Immature natural killer cell (primary cell): ENCODE measurements at regions not wholly inside any gene's neighbourhood (a gene's known extent, or its start where the extent isn't known, plus 50 kb on each side); places are given as distances from the start of the nearest gene placed in this dataset.
"Not testable (repeated sequence)": the region's sequence is repeated elsewhere in the genome, so short reads cannot be mapped to it uniquely, and the experiment has no call there.

Experiments
- DNase-seq, 3 donors: peaks; one replicate each; pipeline ENCODE4 v3.0.0; 2022; ENCODE audit warnings: mixed read lengths in 1 of 3
- H3K27ac Mint-ChIP-seq, 6 donors: one replicate each; pipeline ENCODE4 v1.8.0; 2020; ENCODE audit warnings: mixed read lengths in 6 of 6, mild to moderate bottlenecking in 5 of 6, inconsistent platforms in 4 of 6, moderate library complexity in 3 of 6
- H3K27me3 Mint-ChIP-seq, 3 donors: one replicate each; pipeline ENCODE4 v1.8.0; 2020 to 2021; ENCODE audit warnings: low read depth in 3 of 3, mild to moderate bottlenecking in 3 of 3, mixed read lengths in 3 of 3, moderate library complexity in 3 of 3, inconsistent platforms in 1 of 3
- H3K36me3 Mint-ChIP-seq, 3 donors: one replicate each; pipeline ENCODE4 v1.8.0; 2020; ENCODE audit warnings: mixed read lengths in 3 of 3, inconsistent platforms in 2 of 3, mild to moderate bottlenecking in 2 of 3
- H3K4me1 Mint-ChIP-seq, 2 donors: one replicate each; pipeline ENCODE4 v1.8.0; 2020; ENCODE audit warnings: inconsistent platforms in 2 of 2, mild to moderate bottlenecking in 2 of 2, mixed read lengths in 2 of 2, moderate library complexity in 1 of 2
- H3K4me3 Mint-ChIP-seq, 5 donors: one replicate each; pipeline ENCODE4 v1.8.0; 2020; ENCODE audit warnings: mild to moderate bottlenecking in 5 of 5, mixed read lengths in 5 of 5, inconsistent platforms in 3 of 5, moderate library complexity in 3 of 5
- H3K9me3 Mint-ChIP-seq, 6 donors: one replicate each; pipeline ENCODE4 v1.8.0; 2020; ENCODE audit warnings: mild to moderate bottlenecking in 6 of 6, mixed read lengths in 6 of 6, inconsistent platforms in 4 of 6, moderate library complexity in 3 of 6

- Mint-ChIP-seq H3K27me3 (peaks cover 2 to 3% (median 3%) of the 10 kb centered on the region in 3 donors), H3K27ac (no peak overlapping the region), H3K4me3 (no peak overlapping the region), H3K4me1 (no peaks in the 10 kb centered on the region), H3K36me3 (no peaks in the 10 kb centered on the region), H3K9me3 (no peaks in the 10 kb centered on the region)
- no peak for DNase-seq
These were observed 185.8 kb upstream of the IRX4 start for GRCh38 chr5:2068531-2068930.

- Mint-ChIP-seq H3K36me3 (no peaks in the 10 kb centered on the region), H3K4me3 (no peak overlapping the region), H3K27me3 (peaks cover 2 to 9% (median 3%) of the 10 kb centered on the region in 3 donors), H3K9me3 (no peaks in the 10 kb centered on the region), H3K4me1 (no peaks in the 10 kb centered on the region), H3K27ac (no peak overlapping the region)
- DNase-seq, result no peak
These were observed 183.6 kb upstream of the IRX4 start for GRCh38 chr5:2066373-2066772.

- not testable (repeated sequence) for H3K36me3 Mint-ChIP-seq, DNase-seq, H3K27me3 Mint-ChIP-seq, H3K4me3 Mint-ChIP-seq, H3K27ac Mint-ChIP-seq, H3K4me1 Mint-ChIP-seq, H3K9me3 Mint-ChIP-seq
These were observed 180.7 kb upstream of the IRX4 start for GRCh38 chr5:2063380-2063779.

DNA sequence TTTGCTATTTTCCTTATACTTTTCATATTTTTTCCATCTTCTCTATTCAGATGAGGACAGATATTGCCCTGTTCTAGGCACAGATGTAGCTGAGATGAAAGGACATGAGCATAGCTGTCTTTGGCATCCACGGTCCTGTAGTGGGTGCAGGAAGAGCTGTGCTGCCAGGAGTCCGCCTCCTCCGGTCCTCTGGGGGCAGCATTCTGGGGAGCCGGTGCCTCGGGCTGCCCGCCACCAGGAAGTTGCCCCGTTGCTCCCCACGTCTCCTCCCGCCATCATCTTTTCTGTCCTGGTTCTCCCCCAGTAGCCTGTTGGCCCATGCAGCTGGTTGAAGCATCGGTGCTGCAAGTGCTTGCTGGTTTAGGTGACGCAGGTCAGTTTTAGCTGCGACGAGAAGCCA is 170.0 kb upstream of the IRX4 start:
- H3K27ac Mint-ChIP-seq, result no peak overlapping the region
- H3K36me3 Mint-ChIP-seq, result no peaks in the 10 kb centered on the region
- H3K27me3 Mint-ChIP-seq, result peaks cover 0 to 5% (median 0%) of the 10 kb centered on the region in 3 donors
- no peak overlapping the region for H3K4me3 Mint-ChIP-seq
- H3K9me3 Mint-ChIP-seq, result peaks cover 0 to 1% (median 0%) of the 10 kb centered on the region in 6 donors
- DNase-seq, result no peak
- no peaks in the 10 kb centered on the region for H3K4me1 Mint-ChIP-seq

- Mint-ChIP-seq H3K9me3 (peaks cover 0 to 5% (median under 1%) of the 10 kb centered on the region in 6 donors), H3K27ac (no peak overlapping the region), H3K4me3 (no peak overlapping the region), H3K36me3 (no peaks in the 10 kb centered on the region), H3K4me1 (no peaks in the 10 kb centered on the region), H3K27me3 (peaks cover 0 to 16% (median 0%) of the 10 kb centered on the region in 3 donors)
- no peak for DNase-seq
These were observed 167.2 kb upstream of the IRX4 start for GRCh38 chr5:2049876-2050275.

- Mint-ChIP-seq H3K4me1 (no peaks in the 10 kb centered on the region), H3K36me3 (no peaks in the 10 kb centered on the region), H3K4me3 (no peak overlapping the region), H3K27me3 (peaks cover 0 to 22% (median 3%) of the 10 kb centered on the region in 3 donors), H3K9me3 (peaks cover 0 to 5% (median 2%) of the 10 kb centered on the region in 6 donors), H3K27ac (no peak overlapping the region)
- DNase-seq, result no peak
These were observed 165.9 kb upstream of the IRX4 start for GRCh38 chr5:2048664-2049063.

- Mint-ChIP-seq H3K27me3 (peaks cover 0 to 22% (median 3%) of the 10 kb centered on the region in 3 donors), H3K9me3 (peaks cover 0 to 5% (median 2%) of the 10 kb centered on the region in 6 donors), H3K4me1 (no peaks in the 10 kb centered on the region), H3K27ac (no peak overlapping the region), H3K4me3 (no peak overlapping the region), H3K36me3 (no peaks in the 10 kb centered on the region)
- no peak for DNase-seq
These were observed 164.7 kb upstream of the IRX4 start for GRCh38 chr5:2047341-2047927.

- Mint-ChIP-seq H3K36me3 (no peaks in the 10 kb centered on the region), H3K27ac (no peak overlapping the region), H3K4me1 (no peaks in the 10 kb centered on the region)
These were observed 161.3 kb upstream of the IRX4 start for GRCh38 chr5:2044041-2044440.

GRCh38 chr5:2039180-2039531 is 156.4 kb upstream of the IRX4 start:
- no peak overlapping the region for H3K27ac Mint-ChIP-seq

More at GRCh38 chr5:2044041-2044440, 161.3 kb upstream of the IRX4 start:
- Mint-ChIP-seq H3K4me3 (no peak overlapping the region), H3K27me3 (peaks cover 3 to 20% (median 4%) of the 10 kb centered on the region in 3 donors), H3K9me3 (peaks cover 0 to 5% (median 2%) of the 10 kb centered on the region in 6 donors)
- no peak for DNase-seq

GRCh38 chr5:2038321-2039179 is 155.8 kb upstream of the IRX4 start:
- Mint-ChIP-seq H3K9me3 (peaks cover 0 to 1% (median 0%) of the 10 kb centered on the region in 6 donors), H3K4me3 (peak overlapping the region; percentile 40 to 58 (median 51)), H3K27ac (no peak overlapping the region), H3K27me3 (peaks cover 4 to 10% (median 9%) of the 10 kb centered on the region in 3 donors), H3K36me3 (no peaks in the 10 kb centered on the region), H3K4me1 (no peaks in the 10 kb centered on the region)
- DNase-seq, result peak; percentile 42 to 61 (median 61)

More at GRCh38 chr5:2039180-2039531, 156.4 kb upstream of the IRX4 start:
- H3K4me1 Mint-ChIP-seq, result no peaks in the 10 kb centered on the region
- H3K4me3 Mint-ChIP-seq, result peak overlapping the region in 4 of 5 donors; percentile 21 to 56 (median 46)
- DNase-seq, result no peak
- H3K27me3 Mint-ChIP-seq, result peaks cover 7 to 13% (median 10%) of the 10 kb centered on the region in 3 donors
- H3K36me3 Mint-ChIP-seq, result no peaks in the 10 kb centered on the region
- H3K9me3 Mint-ChIP-seq, result peaks cover 0 to 3% (median 0%) of the 10 kb centered on the region in 6 donors

DNA sequence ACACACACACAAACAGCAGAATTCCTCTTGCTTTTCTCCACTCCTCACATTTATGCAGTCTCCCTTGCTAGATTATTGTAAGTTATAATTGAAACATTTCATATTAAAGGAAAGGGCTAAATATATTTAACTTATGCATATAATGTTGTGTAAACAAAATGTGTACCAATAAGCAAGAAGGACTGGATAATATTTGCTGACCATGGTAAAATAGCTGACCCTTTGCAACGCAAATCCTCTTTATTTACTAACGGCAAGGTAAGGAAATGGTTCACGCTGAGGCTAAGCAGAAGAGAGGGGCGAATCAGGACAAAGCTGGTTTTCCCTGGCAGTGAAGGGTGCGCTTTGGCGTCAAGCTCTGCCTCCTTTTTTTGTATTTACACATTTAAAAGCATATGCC is 154.2 kb upstream of the IRX4 start:
- H3K27me3 Mint-ChIP-seq, result peaks cover 6 to 10% (median 10%) of the 10 kb centered on the region in 3 donors
- H3K36me3 Mint-ChIP-seq, result no peaks in the 10 kb centered on the region
- H3K4me1 Mint-ChIP-seq, result no peaks in the 10 kb centered on the region
- H3K9me3 Mint-ChIP-seq, result peaks cover 0 to 1% (median 0%) of the 10 kb centered on the region in 6 donors
- no peak for DNase-seq
- no peak overlapping the region for H3K27ac Mint-ChIP-seq
- peak overlapping the region in 1 of 5 donors; percentile 18 for H3K4me3 Mint-ChIP-seq

DNA sequence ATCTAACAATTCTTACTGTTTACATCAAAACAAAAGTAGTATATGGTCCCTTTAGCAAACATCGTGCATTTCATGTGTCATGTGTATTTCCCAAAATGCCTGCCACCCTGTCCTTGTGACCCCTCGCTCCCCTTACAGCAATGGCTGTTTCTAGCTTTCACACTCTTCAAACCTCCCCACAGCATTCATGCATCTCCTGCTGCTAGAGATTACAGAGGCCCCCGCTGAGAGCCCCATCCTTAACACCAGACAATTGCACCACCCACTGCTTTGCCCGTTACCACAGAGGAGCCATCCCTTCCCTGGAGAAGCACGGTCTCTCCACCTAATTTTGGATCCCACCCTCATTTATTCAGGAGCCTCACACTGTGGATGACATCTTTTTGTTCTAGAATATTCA is 149.7 kb upstream of the IRX4 start:
- Mint-ChIP-seq H3K4me3 (no peak overlapping the region), H3K27me3 (peaks cover 3 to 10% (median 9%) of the 10 kb centered on the region in 3 donors)

DNA sequence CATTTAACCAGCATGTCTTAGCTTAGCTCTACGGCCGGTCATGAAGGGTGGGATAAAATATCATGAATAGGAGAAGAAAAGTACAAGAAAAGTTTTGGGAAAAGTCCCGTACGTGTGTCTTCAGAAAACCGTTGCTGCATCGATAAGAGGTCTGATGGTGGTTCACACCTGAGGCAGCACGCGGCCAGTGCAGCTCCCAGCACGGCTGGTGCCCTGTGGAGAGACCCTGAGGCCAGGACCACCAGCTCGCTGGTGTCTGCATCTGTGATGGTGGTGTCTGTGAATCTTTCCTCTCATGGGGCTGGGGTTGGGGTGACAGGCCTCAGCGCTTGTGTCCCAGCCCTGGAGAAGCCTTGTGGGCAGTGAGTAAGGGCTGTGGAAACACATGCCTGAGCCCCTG is 148.9 kb upstream of the IRX4 start:
- Mint-ChIP-seq H3K4me1 (no peaks in the 10 kb centered on the region), H3K27me3 (peaks cover 0 to 9% (median 6%) of the 10 kb centered on the region in 3 donors), H3K27ac (no peak overlapping the region), H3K9me3 (peaks cover 0 to 1% (median 0%) of the 10 kb centered on the region in 6 donors), H3K36me3 (no peaks in the 10 kb centered on the region), H3K4me3 (no peak overlapping the region)
- DNase-seq, result no peak

More for the DNA sequence above, 149.7 kb upstream of the IRX4 start:
- no peak for DNase-seq
- Mint-ChIP-seq H3K36me3 (no peaks in the 10 kb centered on the region), H3K9me3 (peaks cover 0 to 1% (median 0%) of the 10 kb centered on the region in 6 donors), H3K27ac (no peak overlapping the region), H3K4me1 (no peaks in the 10 kb centered on the region)

DNA sequence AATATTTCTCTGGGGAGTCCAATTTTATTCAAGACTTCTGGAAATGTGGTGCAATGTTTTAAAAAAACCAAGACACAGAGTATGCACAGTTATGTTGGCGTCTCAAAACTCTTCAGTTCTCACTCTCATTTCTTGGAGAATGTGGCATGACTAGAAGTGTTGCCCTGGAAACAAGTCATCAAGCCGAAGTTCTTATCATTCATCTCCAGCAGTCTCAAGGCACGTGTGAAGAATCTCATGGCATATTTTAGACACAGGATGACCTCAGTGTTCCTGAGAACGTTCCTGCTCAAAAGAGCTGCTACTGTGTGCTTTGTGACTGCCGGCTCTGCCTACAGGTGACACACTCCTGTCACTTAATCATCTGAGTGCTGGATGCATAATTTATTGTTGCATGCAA is 147.4 kb upstream of the IRX4 start:
- no peaks in the 10 kb centered on the region for H3K9me3 Mint-ChIP-seq
- no peaks in the 10 kb centered on the region for H3K4me1 Mint-ChIP-seq
- no peaks in the 10 kb centered on the region for H3K36me3 Mint-ChIP-seq
- no peak overlapping the region for H3K4me3 Mint-ChIP-seq
- DNase-seq, result no peak
- peaks cover 0 to 9% (median 6%) of the 10 kb centered on the region in 3 donors for H3K27me3 Mint-ChIP-seq
- no peak overlapping the region for H3K27ac Mint-ChIP-seq
